ENCODE measurements at regions not wholly inside any gene's neighbourhood (a gene's known extent, or its start where the extent isn't known, plus 50 kb on each side); places are given as distances from the start of the nearest gene placed in this dataset.

- FAIRE-seq (no peak), DNase-seq (ENCODE audit: low read depth, low spot score) (no peak)
- Histone ChIP-seq H3K9me3 (replicated peaks; ENCODE audit: control insufficient read depth, insufficient read depth, low read length) (no peaks in the 10 kb centered on the region), H3K27ac (ENCODE audit: insufficient read depth, low read depth, low read length) (no peak overlapping the region), H4K20me1 (replicated peaks; ENCODE audit: control insufficient read depth, extremely low read depth, insufficient read depth, low read length) (no peaks in the 10 kb centered on the region), H3K4me1 (ENCODE audit: control insufficient read depth, extremely low read depth, insufficient read depth, low read length) (no peaks in the 10 kb centered on the region), H3K36me3 (ENCODE audit: control insufficient read depth in 2 of 2, extremely low read depth in 1 of 2, insufficient read depth in 2 of 2, low read length in 2 of 2) (no peaks in the 10 kb centered on the region), H2AFZ (ENCODE audit: low read depth, low read length) (no peak overlapping the region), H3K4me2 (ENCODE audit: insufficient read depth, low read length) (no peak overlapping the region), H3K4me3 (replicated peaks in 1 of 3; ENCODE audit: insufficient read depth in 1 of 3, low read depth in 1 of 3, low read length in 3 of 3) (no peak overlapping the region), H3K9ac (replicated peaks; ENCODE audit: extremely low read depth, insufficient read depth, low read length) (no peak overlapping the region), H3K79me2 (ENCODE audit: control insufficient read depth, insufficient read depth, low read length) (no peaks in the 10 kb centered on the region), H3K27me3 (ENCODE audit: control insufficient read depth in 2 of 2, insufficient read depth in 2 of 2, low read length in 2 of 2) (no peaks in the 10 kb centered on the region), H3K9me1 (replicated peaks; ENCODE audit: control insufficient read depth, extremely low read depth, insufficient read depth, low read length) (no peaks in the 10 kb centered on the region)
- no TSS peak for BruUV-seq (replicated peaks)
- dilution Hi-C loops (cut with MboI; ENCODE audit: extremely low pct_ligation_motif_present, low sequenced_read_pairs) (no loop called here), intact Hi-C loops (cut with micrococcal nuclease) (no loop called here)
- TF ChIP-seq MAX (IDR thresholded peaks at IDR 0.05; ENCODE audit: insufficient read depth, insufficient read length), result no peak
- CTCF ChIA-PET, result no interaction called here
- POLR2A ChIA-PET, result no interaction called here
Observed at GRCh38 chr5:112087222-112087621, 330.2 kb upstream of the NREP start.

- Histone ChIP-seq H3K36me3 (ENCODE audit: control insufficient read depth in 2 of 2, extremely low read depth in 1 of 2, insufficient read depth in 2 of 2, low read length in 2 of 2) (no peaks in the 10 kb centered on the region), H3K9me1 (replicated peaks; ENCODE audit: control insufficient read depth, extremely low read depth, insufficient read depth, low read length) (no peaks in the 10 kb centered on the region), H3K9ac (replicated peaks; ENCODE audit: extremely low read depth, insufficient read depth, low read length) (no peak overlapping the region), H3K27ac (ENCODE audit: insufficient read depth, low read depth, low read length) (no peak overlapping the region), H3K27me3 (ENCODE audit: control insufficient read depth in 2 of 2, insufficient read depth in 2 of 2, low read length in 2 of 2) (no peaks in the 10 kb centered on the region), H2AFZ (ENCODE audit: low read depth, low read length) (no peak overlapping the region), H3K4me2 (ENCODE audit: insufficient read depth, low read length) (no peak overlapping the region), H3K4me1 (ENCODE audit: control insufficient read depth, extremely low read depth, insufficient read depth, low read length) (no peaks in the 10 kb centered on the region), H3K9me3 (replicated peaks; ENCODE audit: control insufficient read depth, insufficient read depth, low read length) (no peaks in the 10 kb centered on the region), H4K20me1 (replicated peaks; ENCODE audit: control insufficient read depth, extremely low read depth, insufficient read depth, low read length) (no peaks in the 10 kb centered on the region), H3K79me2 (ENCODE audit: control insufficient read depth, insufficient read depth, low read length) (no peaks in the 10 kb centered on the region), H3K4me3 (replicated peaks in 1 of 3; ENCODE audit: insufficient read depth in 1 of 3, low read depth in 1 of 3, low read length in 3 of 3) (no peak overlapping the region)
- CTCF ChIA-PET, result no interaction called here
- dilution Hi-C loops (cut with MboI; ENCODE audit: extremely low pct_ligation_motif_present, low sequenced_read_pairs) (no loop called here), intact Hi-C loops (cut with micrococcal nuclease) (no loop called here)
- POLR2A ChIA-PET, result no interaction called here
- no TSS peak for BruUV-seq (replicated peaks)
- DNase-seq (ENCODE audit: low read depth, low spot score) (no peak), FAIRE-seq (no peak)
- no peak for TF ChIP-seq GATA2 (IDR thresholded peaks at IDR 0.05; ENCODE audit: insufficient read depth, insufficient read length, low read depth, low read length)
Observed at GRCh38 chr5:112086740-112087139, 329.7 kb upstream of the NREP start.
